ENCODE measurements at regions not wholly inside any gene's neighbourhood (a gene's known extent, or its start where the extent isn't known, plus 50 kb on each side); places are given as distances from the start of the nearest gene placed in this dataset.
"Not testable (repeated sequence)": the region's sequence is repeated elsewhere in the genome, so short reads cannot be mapped to it uniquely, and the experiment has no call there.

DNA sequence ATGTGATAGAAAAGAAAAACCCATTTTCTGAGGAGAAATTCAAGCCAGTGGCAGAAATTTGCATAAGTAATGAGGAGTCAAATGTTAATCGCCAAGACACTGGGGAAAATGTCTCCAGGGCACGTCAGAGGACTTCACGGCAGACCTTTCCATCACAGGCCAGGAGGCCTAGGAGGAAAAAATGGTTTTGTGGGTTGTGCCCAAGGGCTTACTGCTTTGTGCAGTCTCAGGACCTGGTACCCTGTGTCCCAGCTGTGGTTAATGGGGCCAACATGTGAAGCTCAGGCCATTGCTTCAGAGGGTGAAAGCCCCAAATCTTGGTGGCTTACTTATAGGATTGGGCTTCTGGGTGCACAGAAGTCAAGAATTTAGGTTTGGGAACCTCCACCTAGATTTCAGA lies 54.8 kb upstream of the ADAMTS2 start:
- TF ChIP-seq, protein P1, sequence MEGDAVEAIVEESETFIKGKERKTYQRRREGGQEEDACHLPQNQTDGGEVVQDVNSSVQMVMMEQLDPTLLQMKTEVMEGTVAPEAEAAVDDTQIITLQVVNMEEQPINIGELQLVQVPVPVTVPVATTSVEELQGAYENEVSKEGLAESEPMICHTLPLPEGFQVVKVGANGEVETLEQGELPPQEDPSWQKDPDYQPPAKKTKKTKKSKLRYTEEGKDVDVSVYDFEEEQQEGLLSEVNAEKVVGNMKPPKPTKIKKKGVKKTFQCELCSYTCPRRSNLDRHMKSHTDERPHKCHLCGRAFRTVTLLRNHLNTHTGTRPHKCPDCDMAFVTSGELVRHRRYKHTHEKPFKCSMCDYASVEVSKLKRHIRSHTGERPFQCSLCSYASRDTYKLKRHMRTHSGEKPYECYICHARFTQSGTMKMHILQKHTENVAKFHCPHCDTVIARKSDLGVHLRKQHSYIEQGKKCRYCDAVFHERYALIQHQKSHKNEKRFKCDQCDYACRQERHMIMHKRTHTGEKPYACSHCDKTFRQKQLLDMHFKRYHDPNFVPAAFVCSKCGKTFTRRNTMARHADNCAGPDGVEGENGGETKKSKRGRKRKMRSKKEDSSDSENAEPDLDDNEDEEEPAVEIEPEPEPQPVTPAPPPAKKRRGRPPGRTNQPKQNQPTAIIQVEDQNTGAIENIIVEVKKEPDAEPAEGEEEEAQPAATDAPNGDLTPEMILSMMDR (IDR thresholded peaks at IDR 0.05; ENCODE audit: low read depth, low read length, missing control alignments), result no peak
- in situ Hi-C loops (cut with HindIII; ENCODE audit: low sequenced_read_pairs), result loop anchor here (5.0 kb wide), 1 partner anchor 77 kb away; no protein-coding TSS in a partner anchor
- DNase-seq (ENCODE audit: low read depth), result no peak
- H3K4me3 ChIP-seq (ENCODE audit: low read depth, low read length), result no peak overlapping the region

GRCh38 chr5:179399327-179399726 lies 54.1 kb upstream of the ADAMTS2 start:
- in situ Hi-C loops (cut with HindIII; ENCODE audit: low sequenced_read_pairs); H3K4me3 ChIP-seq (ENCODE audit: low read depth, low read length); DNase-seq (ENCODE audit: low read depth): not testable (repeated sequence)

DNA sequence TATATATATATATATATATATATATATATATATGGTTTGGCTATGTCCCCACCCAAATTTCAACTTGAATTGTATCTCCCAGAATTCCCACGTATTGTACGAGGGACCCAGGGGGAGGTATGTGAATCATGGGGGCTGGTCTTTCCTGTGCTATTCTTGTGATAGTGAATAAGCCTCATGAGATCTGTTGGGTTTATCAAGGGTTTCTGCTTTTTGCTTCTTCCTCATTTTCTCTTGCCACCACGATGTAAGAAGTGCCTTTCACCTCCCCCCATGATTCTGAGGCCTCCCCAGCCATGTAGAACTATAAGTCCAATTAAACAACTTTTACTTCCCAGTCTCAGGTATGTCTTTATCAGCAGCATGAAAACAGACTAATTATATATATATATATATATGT lies 52.3 kb upstream of the ADAMTS2 start:
- DNase-seq (ENCODE audit: low read depth), result no peak
- TF ChIP-seq, protein P1 (IDR thresholded peaks at IDR 0.05; ENCODE audit: low read depth, low read length, missing control alignments), result no peak
- in situ Hi-C loops (cut with HindIII; ENCODE audit: low sequenced_read_pairs), result no loop called here
- H3K4me3 ChIP-seq (ENCODE audit: low read depth, low read length), result no peak overlapping the region

All from astrocyte of the cerebellum (primary cell).